GM18508 (cell line): ENCODE measurements at regions not wholly inside any gene's neighbourhood (a gene's known extent, or its start where the extent isn't known, plus 50 kb on each side); places are given as distances from the start of the nearest gene placed in this dataset.
"Not testable (repeated sequence)": the region's sequence is repeated elsewhere in the genome, so short reads cannot be mapped to it uniquely, and the experiment has no call there.

ENCODE experiments used
- ATAC-seq: cut with Tn5 transposase; IDR thresholded peaks from one replicate; pipeline ENCODE4 v1.9.1; 2021; ENCODE audit warnings: moderate number of reproducible peaks; ENCODE audit not compliant: insufficient read depth, unreplicated experiment

- no peak for ATAC-seq
Measured at GRCh38 chr5:153939101-153939500, 99.6 kb downstream of the FAM114A2 start.

GRCh38 chr5:153938191-153938842 is 100.4 kb downstream of the FAM114A2 start:
- no peak for ATAC-seq

- no peak for ATAC-seq
Measured at GRCh38 chr5:153937661-153938060, 101.0 kb downstream of the FAM114A2 start.

- not testable (repeated sequence) for ATAC-seq
Measured at GRCh38 chr5:153935151-153935550, 103.6 kb downstream of the FAM114A2 start.

GRCh38 chr5:153926201-153926600 is 112.5 kb downstream of the FAM114A2 start:
- no peak for ATAC-seq

- no peak for ATAC-seq
Measured at GRCh38 chr5:153919161-153919560, 119.5 kb downstream of the FAM114A2 start.

- no peak for ATAC-seq
Measured at GRCh38 chr5:153907170-153907775, 131.4 kb downstream of the FAM114A2 start.

GRCh38 chr5:153905219-153905618 is 133.5 kb downstream of the FAM114A2 start:
- no peak for ATAC-seq

- no peak for ATAC-seq
Measured at GRCh38 chr5:153903321-153903720, 135.4 kb downstream of the FAM114A2 start.

- ATAC-seq, result no peak
Measured at GRCh38 chr5:153902016-153902415, 136.7 kb downstream of the FAM114A2 start.

GRCh38 chr5:153901449-153901848 is 137.3 kb downstream of the FAM114A2 start:
- ATAC-seq, result no peak

GRCh38 chr5:153900703-153901395 is 137.9 kb downstream of the FAM114A2 start:
- ATAC-seq, result no peak

- no peak for ATAC-seq
Measured at GRCh38 chr5:153899746-153900145, 139.0 kb downstream of the FAM114A2 start.

GRCh38 chr5:153896701-153897100 is 142.0 kb downstream of the FAM114A2 start:
- ATAC-seq, result peak; percentile 98

GRCh38 chr5:153896117-153896516 is 142.6 kb downstream of the FAM114A2 start:
- no peak for ATAC-seq

GRCh38 chr5:153895266-153895665 is 143.4 kb downstream of the FAM114A2 start:
- no peak for ATAC-seq

- no peak for ATAC-seq
Measured at GRCh38 chr5:153893817-153894216, 144.9 kb downstream of the FAM114A2 start.

GRCh38 chr5:153891394-153891793 is 147.3 kb downstream of the FAM114A2 start:
- no peak for ATAC-seq

GRCh38 chr5:153888781-153889180 is 149.9 kb downstream of the FAM114A2 start:
- ATAC-seq, result no peak

GRCh38 chr5:153885141-153885540 is 153.6 kb downstream of the FAM114A2 start:
- ATAC-seq, result no peak

- ATAC-seq, result no peak
Measured at GRCh38 chr5:153884612-153884957, 154.1 kb downstream of the FAM114A2 start.
